ENCODE measurements at regions not wholly inside any gene's neighbourhood (a gene's known extent, or its start where the extent isn't known, plus 50 kb on each side); places are given as distances from the start of the nearest gene placed in this dataset.
A peak's percentile ranks its signal among the peaks of the same experiment; 100 is the strongest.

GRCh38 chr4:86441175-86441936 lies 81.5 kb upstream of the MAPK10 start:
- Histone ChIP-seq H3K9ac (ENCODE audit: extremely low read depth, insufficient read length, low read length) (no peak overlapping the region), H3K56ac (ENCODE audit: insufficient read length, low read depth, low read length) (no peak overlapping the region), H3K27me3 (ENCODE audit: insufficient read depth, low read length) (no peaks in the 10 kb centered on the region), H3K14ac (ENCODE audit: insufficient read depth, low read length) (no peak overlapping the region), H4K5ac (ENCODE audit: insufficient read length, low read depth, low read length) (no peak overlapping the region), H4K91ac (ENCODE audit: insufficient read length, low read depth, low read length) (no peak overlapping the region), H2BK15ac (ENCODE audit: low read depth, low read length) (no peak overlapping the region), H3K27ac (ENCODE audit: insufficient read length, low read depth, low read length) (no peak overlapping the region), H3K79me1 (ENCODE audit: insufficient read depth, low read depth, low read length, poor library complexity, severe bottlenecking) (no peaks in the 10 kb centered on the region), H4K8ac (replicated peaks; ENCODE audit: insufficient read length, low read depth, low read length) (no peak overlapping the region), H4K20me1 (ENCODE audit: control insufficient read depth, insufficient read depth, insufficient read length) (no peaks in the 10 kb centered on the region), H2BK20ac (ENCODE audit: low read depth, low read length, poor library complexity, severe bottlenecking) (no peak overlapping the region), H3K18ac (ENCODE audit: insufficient read length, low read depth, low read length) (no peak overlapping the region), H3K23me2 (ENCODE audit: insufficient read length, low read depth, low read length, poor library complexity, severe bottlenecking) (no peaks in the 10 kb centered on the region), H2AK5ac (ENCODE audit: insufficient read length, low read length) (no peak overlapping the region), H2BK120ac (ENCODE audit: low read depth, low read length, poor library complexity, severe bottlenecking) (no peak overlapping the region), H2BK12ac (ENCODE audit: insufficient read length, low read depth, low read length) (no peak overlapping the region), H3K23ac (ENCODE audit: insufficient read length, low read depth, low read length) (no peak overlapping the region), H2AFZ (ENCODE audit: low read length) (no peak overlapping the region), H3K4ac (ENCODE audit: low read depth, low read length) (no peak overlapping the region), H3K79me2 (ENCODE audit: insufficient read depth, low read length) (no peaks in the 10 kb centered on the region), H2BK5ac (ENCODE audit: insufficient read length, low read length) (no peak overlapping the region), H3K9me3 (ENCODE audit: control insufficient read depth, low read depth, low read length) (no peaks in the 10 kb centered on the region), H3T11ph (ENCODE audit: low read length) (no peak overlapping the region), H3K4me2 (ENCODE audit: insufficient read depth, insufficient read length, low read length) (no peak overlapping the region), H3K4me1 (ENCODE audit: insufficient read depth, low read length) (peaks cover 6% of the 10 kb centered on the region)
- peaks cover 28 to 32% of the 10 kb centered on the region in 2 experiments for H3K4me1 Mint-ChIP-seq
- no CpG with 5 or more reads among the region's 3 CpGs for WGBS (ENCODE audit: extremely low coverage, insufficient read length, low lambda C conversion rate)
- H3K27me3 Mint-ChIP-seq (ENCODE audit: low read depth): no peaks in the 10 kb centered on the region
- H3K9me3 Mint-ChIP-seq: peaks cover 23 to 31% of the 10 kb centered on the region in 2 experiments
- no peak overlapping the region for H3K4me3 Mint-ChIP-seq
- peaks cover 23 to 47% (median 31%) of the 10 kb centered on the region in 3 experiments for H3K36me3 Mint-ChIP-seq (ENCODE audit: insufficient read depth in 1 of 3, low read depth in 3 of 3)
- peak; percentile 36; the same call in 1 of the 3 replicates for TF ChIP-seq CTCF (conservative IDR thresholded peaks at IDR 0.05)
- H3K27ac Mint-ChIP-seq: peak overlapping the region; percentile 23 to 93 (median 90); a peak in 6 of 7 replicates
- DNase-seq: no peak

Measured in H9 (cell line).